Ishikawa (cell line): ENCODE measurements at regions not wholly inside any gene's neighbourhood (a gene's known extent, or its start where the extent isn't known, plus 50 kb on each side); places are given as distances from the start of the nearest gene placed in this dataset.

Source experiments
- CEBPB ChIP-seq: IDR thresholded peaks from 2 replicates; pipeline ENCODE4 v1.6.1; 2012
- CREB1 ChIP-seq: IDR thresholded peaks from 2 replicates; pipeline ENCODE4 v1.6.1; 2012; ENCODE audit warnings: low read depth
- EGR1 ChIP-seq: IDR thresholded peaks from 2 replicates; pipeline ENCODE4 v1.6.1; 2012
- EP300 ChIP-seq: IDR thresholded peaks from 2 replicates; pipeline ENCODE4 v1.6.1; 2012; ENCODE audit warnings: borderline replicate concordance
- FOXM1 ChIP-seq: IDR thresholded peaks from 2 replicates; pipeline ENCODE4 v1.6.1; 2012; ENCODE audit warnings: low read depth, borderline replicate concordance
- NFIC ChIP-seq: IDR thresholded peaks from 2 replicates; pipeline ENCODE4 v1.6.1; 2012
- RAD21 ChIP-seq: IDR thresholded peaks from 2 replicates; pipeline ENCODE4 v1.6.1; 2012; ENCODE audit warnings: low read depth
- TAF1 ChIP-seq: IDR thresholded peaks from 2 replicates; pipeline ENCODE4 v1.6.1; 2012; ENCODE audit warnings: low read depth, mild to moderate bottlenecking
- TCF12 ChIP-seq: IDR thresholded peaks from 2 replicates; pipeline ENCODE4 v1.6.1; 2012; ENCODE audit warnings: low read depth
- TEAD4 ChIP-seq: IDR thresholded peaks from 2 replicates; pipeline ENCODE4 v1.6.1; 2012
- YY1 ChIP-seq: IDR thresholded peaks from 2 replicates; pipeline ENCODE4 v1.6.1; 2012; ENCODE audit warnings: low read depth
- ZBTB7A ChIP-seq: IDR thresholded peaks from 2 replicates; pipeline ENCODE4 v1.6.1; 2012; ENCODE audit warnings: low read depth
- TF ChIP-seq, protein P1 (sequence below): IDR thresholded peaks from 2 replicates; pipeline ENCODE4 v1.6.1; 2012; ENCODE audit warnings: low read depth, mild to moderate bottlenecking
- TF ChIP-seq, protein P2 (sequence below): IDR thresholded peaks from 2 replicates; pipeline ENCODE4 v1.6.1; 2012
- TF ChIP-seq, protein P3 (sequence below): IDR thresholded peaks from 2 replicates; pipeline ENCODE4 v1.6.1; 2012

DNA sequence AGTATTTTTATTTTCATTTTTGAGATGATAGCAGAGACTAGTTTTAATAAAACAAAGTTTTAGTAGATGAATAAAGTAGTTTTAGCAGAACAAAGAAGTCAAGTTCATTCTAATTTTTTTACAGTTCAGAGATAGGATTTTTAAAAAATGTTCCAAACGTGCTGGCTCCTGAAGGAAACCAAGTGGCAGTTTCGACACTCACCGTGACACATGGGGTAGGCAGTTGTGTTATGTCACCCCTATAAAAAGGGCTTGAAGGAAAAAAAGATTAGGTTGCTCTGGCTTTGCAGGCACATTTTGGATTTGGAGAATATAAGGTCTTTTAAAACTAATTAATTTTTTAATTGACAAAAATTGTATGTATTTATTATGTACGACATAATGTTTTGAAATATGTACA is 305.2 kb downstream of the NDFIP2 start:
- TF ChIP-seq EGR1 (no peak), RAD21 (no peak), TAF1 (no peak), ZBTB7A (no peak), YY1 (no peak), EP300 (no peak), CEBPB (no peak), TEAD4 (no peak), CREB1 (no peak), FOXM1 (no peak), NFIC (no peak), TCF12 (no peak)
- TF ChIP-seq, protein P1, sequence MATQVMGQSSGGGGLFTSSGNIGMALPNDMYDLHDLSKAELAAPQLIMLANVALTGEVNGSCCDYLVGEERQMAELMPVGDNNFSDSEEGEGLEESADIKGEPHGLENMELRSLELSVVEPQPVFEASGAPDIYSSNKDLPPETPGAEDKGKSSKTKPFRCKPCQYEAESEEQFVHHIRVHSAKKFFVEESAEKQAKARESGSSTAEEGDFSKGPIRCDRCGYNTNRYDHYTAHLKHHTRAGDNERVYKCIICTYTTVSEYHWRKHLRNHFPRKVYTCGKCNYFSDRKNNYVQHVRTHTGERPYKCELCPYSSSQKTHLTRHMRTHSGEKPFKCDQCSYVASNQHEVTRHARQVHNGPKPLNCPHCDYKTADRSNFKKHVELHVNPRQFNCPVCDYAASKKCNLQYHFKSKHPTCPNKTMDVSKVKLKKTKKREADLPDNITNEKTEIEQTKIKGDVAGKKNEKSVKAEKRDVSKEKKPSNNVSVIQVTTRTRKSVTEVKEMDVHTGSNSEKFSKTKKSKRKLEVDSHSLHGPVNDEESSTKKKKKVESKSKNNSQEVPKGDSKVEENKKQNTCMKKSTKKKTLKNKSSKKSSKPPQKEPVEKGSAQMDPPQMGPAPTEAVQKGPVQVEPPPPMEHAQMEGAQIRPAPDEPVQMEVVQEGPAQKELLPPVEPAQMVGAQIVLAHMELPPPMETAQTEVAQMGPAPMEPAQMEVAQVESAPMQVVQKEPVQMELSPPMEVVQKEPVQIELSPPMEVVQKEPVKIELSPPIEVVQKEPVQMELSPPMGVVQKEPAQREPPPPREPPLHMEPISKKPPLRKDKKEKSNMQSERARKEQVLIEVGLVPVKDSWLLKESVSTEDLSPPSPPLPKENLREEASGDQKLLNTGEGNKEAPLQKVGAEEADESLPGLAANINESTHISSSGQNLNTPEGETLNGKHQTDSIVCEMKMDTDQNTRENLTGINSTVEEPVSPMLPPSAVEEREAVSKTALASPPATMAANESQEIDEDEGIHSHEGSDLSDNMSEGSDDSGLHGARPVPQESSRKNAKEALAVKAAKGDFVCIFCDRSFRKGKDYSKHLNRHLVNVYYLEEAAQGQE, result no peak
- TF ChIP-seq, protein P2, sequence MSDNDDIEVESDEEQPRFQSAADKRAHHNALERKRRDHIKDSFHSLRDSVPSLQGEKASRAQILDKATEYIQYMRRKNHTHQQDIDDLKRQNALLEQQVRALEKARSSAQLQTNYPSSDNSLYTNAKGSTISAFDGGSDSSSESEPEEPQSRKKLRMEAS, result no peak
- TF ChIP-seq, protein P3, sequence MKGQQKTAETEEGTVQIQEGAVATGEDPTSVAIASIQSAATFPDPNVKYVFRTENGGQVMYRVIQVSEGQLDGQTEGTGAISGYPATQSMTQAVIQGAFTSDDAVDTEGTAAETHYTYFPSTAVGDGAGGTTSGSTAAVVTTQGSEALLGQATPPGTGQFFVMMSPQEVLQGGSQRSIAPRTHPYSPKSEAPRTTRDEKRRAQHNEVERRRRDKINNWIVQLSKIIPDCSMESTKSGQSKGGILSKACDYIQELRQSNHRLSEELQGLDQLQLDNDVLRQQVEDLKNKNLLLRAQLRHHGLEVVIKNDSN, result no peak

DNA sequence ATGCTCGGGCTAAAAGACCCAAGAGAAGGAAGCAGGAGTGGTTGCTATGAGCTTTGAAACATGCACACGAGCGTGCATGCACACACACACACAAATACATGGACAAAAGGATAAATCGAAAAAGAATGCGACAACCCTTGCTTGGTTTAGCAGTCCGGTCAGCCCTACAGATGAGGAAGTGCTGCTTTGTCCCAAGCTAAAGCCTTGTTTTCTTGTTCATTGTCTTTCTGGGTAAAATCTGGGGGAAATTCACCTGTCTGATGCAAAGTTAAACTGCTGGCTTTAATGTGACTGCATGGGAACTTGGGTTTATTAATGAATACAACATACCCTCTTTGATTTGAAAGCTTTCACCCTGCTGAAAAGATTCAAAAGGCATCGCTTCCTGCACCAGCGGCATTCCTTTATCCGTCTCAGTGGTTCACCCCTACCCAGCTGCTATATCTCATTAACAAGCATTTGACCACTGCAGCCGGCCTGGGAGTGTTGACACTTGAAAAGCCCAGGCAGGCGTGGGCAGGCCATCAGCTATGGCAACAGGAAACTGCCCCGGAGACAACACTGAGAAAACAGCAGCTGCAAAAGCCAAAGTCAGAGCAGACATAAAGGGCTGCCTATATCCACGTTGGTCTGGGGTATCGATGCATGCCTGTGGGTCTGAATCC is 301.7 kb downstream of the NDFIP2 start:
- no peak for TF ChIP-seq EGR1
- TF ChIP-seq YY1, result no peak
- no peak for TF ChIP-seq TEAD4
- TF ChIP-seq, protein P1, result no peak
- no peak for TF ChIP-seq NFIC
- TF ChIP-seq EP300, result no peak
- TF ChIP-seq FOXM1, result no peak
- TF ChIP-seq RAD21, result no peak
- TF ChIP-seq, protein P2, result no peak
- TF ChIP-seq, protein P3, result no peak
- TF ChIP-seq CREB1, result no peak
- TF ChIP-seq ZBTB7A, result no peak

DNA sequence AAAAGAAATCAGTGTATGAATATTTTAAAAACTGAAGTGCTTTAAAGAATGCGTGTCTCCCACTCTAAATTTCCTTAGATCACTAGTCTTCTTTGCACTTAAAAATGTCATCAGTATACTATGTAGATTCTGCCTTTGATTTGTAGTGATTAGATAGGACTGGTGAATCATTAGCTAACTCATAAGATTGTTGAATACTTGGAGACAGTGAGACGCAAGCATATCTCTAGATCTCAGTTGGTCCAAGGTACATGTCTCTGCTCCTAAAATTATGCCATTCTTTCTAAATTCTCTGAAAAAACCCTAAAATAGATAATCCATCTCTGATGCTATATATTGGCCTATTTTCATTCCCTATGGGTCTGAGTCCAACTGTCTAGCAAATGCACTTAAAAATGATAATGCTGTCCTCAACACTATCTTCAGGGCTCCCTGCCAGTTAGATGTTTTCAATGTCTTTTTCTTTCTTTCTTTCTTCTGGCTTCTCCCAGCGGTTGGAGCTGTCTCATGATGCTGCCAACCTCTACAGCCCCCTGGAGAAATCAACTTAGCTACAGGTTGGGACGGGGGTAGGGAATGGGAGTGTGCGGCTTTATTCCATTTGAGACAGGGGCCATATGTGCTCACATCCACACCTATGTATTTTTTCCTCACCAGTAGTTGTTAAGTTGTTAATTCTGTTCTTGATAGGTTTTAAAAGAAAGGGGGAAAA is 301.0 kb downstream of the NDFIP2 start:
- TF ChIP-seq, protein P3, result no peak
- TF ChIP-seq, protein P1, result no peak
- no peak for TF ChIP-seq ZBTB7A
- no peak for TF ChIP-seq NFIC
- no peak for TF ChIP-seq RAD21
- no peak for TF ChIP-seq TAF1
- TF ChIP-seq CEBPB, result no peak
- TF ChIP-seq FOXM1, result no peak
- no peak for TF ChIP-seq YY1
- TF ChIP-seq CREB1, result no peak
- no peak for TF ChIP-seq TEAD4
- TF ChIP-seq TCF12, result no peak
- TF ChIP-seq, protein P2, result no peak
- TF ChIP-seq EP300, result no peak
- TF ChIP-seq EGR1, result no peak
